HEK293 (cell line): ENCODE measurements at regions not wholly inside any gene's neighbourhood (a gene's known extent, or its start where the extent isn't known, plus 50 kb on each side); places are given as distances from the start of the nearest gene placed in this dataset.

Experiments
- CTCF ChIA-PET: fragments of 350-600 bp; formaldehyde crosslinking; extraction: SDS; loops from one replicate; lab custom pipeline; 2021; ENCODE audit warnings: antibody characterized with exemption; lab: Yijun Ruan, JAX
- POLR2A ChIA-PET: fragments of 300-600 bp; formaldehyde crosslinking; extraction: SDS; loops from one replicate; lab custom pipeline; 2020; ENCODE audit warnings: antibody characterized with exemption, inconsistent platforms; lab: Yijun Ruan, JAX
- H3K27ac ChIP-seq: fragments of 200-500 bp; sonication (Bioruptor generic); 2 replicates; pipeline ENCODE4 v1.5.1; 2014; ENCODE audit warnings: low read depth, low read length, control low read depth, inconsistent platforms; ENCODE audit errors: extremely low read depth
- H3K36me3 ChIP-seq, 2 experiments: fragments of 200-500 bp in 1 of 2; sonication (Bioruptor generic) in 1 of 2; 1 replicate in 1 of 2; 2 replicates in 1 of 2; pipeline ENCODE4 v1.5.1; 2014 to 2017; ENCODE audit warnings: inconsistent platforms in 2 of 2, low read length in 2 of 2; ENCODE audit not compliant: control insufficient read depth in 2 of 2, insufficient read depth in 1 of 2
- H3K4me1 ChIP-seq: fragments of 200-500 bp; sonication (Bioruptor generic); 2 replicates; pipeline ENCODE4 v1.5.1; 2014; ENCODE audit warnings: mild to moderate bottlenecking, low read length, inconsistent platforms; ENCODE audit not compliant: control insufficient read depth, insufficient read depth
- H3K4me3 ChIP-seq: 2 replicates; pipeline ENCODE4 v1.5.1; 2011; ENCODE audit warnings: low read depth, mild to moderate bottlenecking, control low read depth, low read length, moderate library complexity
- H3K9me3 ChIP-seq: fragments of 200-500 bp; sonication (Bioruptor generic); 2 replicates; pipeline ENCODE4 v1.5.1; 2014; ENCODE audit warnings: low read depth, low read length, inconsistent platforms; ENCODE audit not compliant: control insufficient read depth, insufficient read depth
- EGR2 ChIP-seq: fragments of 450-650 bp; formaldehyde crosslinking; IDR thresholded peaks from 2 replicates; pipeline ENCODE4 v1.5.1; 2016; ENCODE audit warnings: low read depth, missing biosample characterization, missing genetic modification characterization
- ELK4 ChIP-seq: IDR thresholded peaks from 2 replicates; pipeline ENCODE4 v1.6.1; 2011; ENCODE audit warnings: mild to moderate bottlenecking, low read depth, low read length, borderline replicate concordance
- GLIS2 ChIP-seq: fragments of 450-650 bp; formaldehyde crosslinking; IDR thresholded peaks from 2 replicates; pipeline ENCODE4 v1.5.1; 2016; ENCODE audit warnings: missing biosample characterization, missing genetic modification characterization
- HIC1 ChIP-seq: fragments of 450-650 bp; formaldehyde crosslinking; IDR thresholded peaks from 2 replicates; pipeline ENCODE4 v1.5.1; 2016; ENCODE audit warnings: missing biosample characterization, missing genetic modification characterization
- PRDM2 ChIP-seq: fragments of 450-650 bp; formaldehyde crosslinking; IDR thresholded peaks from 2 replicates; pipeline ENCODE4 v1.5.1; 2016; ENCODE audit warnings: missing biosample characterization, missing genetic modification characterization, borderline replicate concordance
- TCF7L2 ChIP-seq: IDR thresholded peaks from 2 replicates; pipeline ENCODE4 v1.6.1; 2011; ENCODE audit warnings: low read depth, mild to moderate bottlenecking, inconsistent platforms, low read length, moderate library complexity, borderline replicate concordance
- TRIM28 ChIP-seq: IDR thresholded peaks from 2 replicates; pipeline ENCODE4 v1.6.1; 2011; ENCODE audit warnings: low read length, control low read depth, borderline replicate concordance
- ZFHX2 ChIP-seq: fragments of 450-650 bp; formaldehyde crosslinking; conservative IDR thresholded peaks from 2 replicates; pipeline ENCODE4 v1.5.1; 2016; ENCODE audit warnings: missing biosample characterization, missing genetic modification characterization
- ZFP37 ChIP-seq: fragments of 450-650 bp; formaldehyde crosslinking; IDR thresholded peaks from 2 replicates; pipeline ENCODE4 v1.5.1; 2016; ENCODE audit warnings: missing biosample characterization, missing genetic modification characterization
- ZFP41 ChIP-seq: fragments of 450-650 bp; formaldehyde crosslinking; IDR thresholded peaks from 2 replicates; pipeline ENCODE4 v1.5.1; 2016; ENCODE audit warnings: missing biosample characterization, missing genetic modification characterization, borderline replicate concordance
- ZNF10 ChIP-seq: fragments of 450-650 bp; formaldehyde crosslinking; IDR thresholded peaks from 2 replicates; pipeline ENCODE4 v1.5.1; 2017; ENCODE audit warnings: missing biosample characterization, missing genetic modification characterization
- ZNF19 ChIP-seq: fragments of 450-650 bp; formaldehyde crosslinking; IDR thresholded peaks from 2 replicates; pipeline ENCODE4; 2016; ENCODE audit warnings: missing biosample characterization, missing genetic modification characterization, low read depth
- ZNF280C ChIP-seq: fragments of 450-650 bp; formaldehyde crosslinking; IDR thresholded peaks from 2 replicates; pipeline ENCODE4 v1.5.1; 2016; ENCODE audit warnings: missing biosample characterization, missing genetic modification characterization
- ZNF391 ChIP-seq: fragments of 450-650 bp; formaldehyde crosslinking; IDR thresholded peaks from 2 replicates; pipeline ENCODE4 v1.5.1; 2016; ENCODE audit warnings: low read depth, missing biosample characterization, missing genetic modification characterization, borderline replicate concordance
- ZNF514 ChIP-seq: fragments of 450-650 bp; formaldehyde crosslinking; IDR thresholded peaks from 2 replicates; pipeline ENCODE4 v1.5.1; 2016; ENCODE audit warnings: missing biosample characterization, missing genetic modification characterization
- ZNF548 ChIP-seq: fragments of 450-650 bp; formaldehyde crosslinking; IDR thresholded peaks from 2 replicates; pipeline ENCODE4 v1.5.1; 2016; ENCODE audit warnings: missing biosample characterization, missing genetic modification characterization
- ZNF654 ChIP-seq: fragments of 450-650 bp; formaldehyde crosslinking; IDR thresholded peaks from 2 replicates; pipeline ENCODE4 v1.5.1; 2016; ENCODE audit warnings: low read depth, missing biosample characterization, missing genetic modification characterization
- ZNF664 ChIP-seq: fragments of 450-650 bp; formaldehyde crosslinking; IDR thresholded peaks from 2 replicates; pipeline ENCODE4 v1.5.1; 2016; ENCODE audit warnings: missing biosample characterization, missing genetic modification characterization
- ZNF776 ChIP-seq: fragments of 450-650 bp; formaldehyde crosslinking; IDR thresholded peaks from 2 replicates; pipeline ENCODE4 v1.5.0; 2017; ENCODE audit warnings: missing biosample characterization, missing genetic modification characterization, borderline replicate concordance
- ZNF792 ChIP-seq: fragments of 450-650 bp; formaldehyde crosslinking; IDR thresholded peaks from 2 replicates; pipeline ENCODE4 v1.5.1; 2016; ENCODE audit warnings: missing biosample characterization, missing genetic modification characterization

GRCh38 chr17:56723421-56723820, 110.3 kb downstream of the C17orf67 start:
- Histone ChIP-seq H3K36me3 (no peaks in the 10 kb centered on the region), H3K4me1 (no peaks in the 10 kb centered on the region), H3K9me3 (no peaks in the 10 kb centered on the region), H3K27ac (no peak overlapping the region), H3K4me3 (no peak overlapping the region)
- ChIA-PET POLR2A (no interaction called here), CTCF (interaction anchor here (0.5 to 10.8 kb wide), 7 partner anchors 8 to 1539 kb away, joined by 3 to 173 read pairs (median 6); partner anchors contain the start of gene NOG)
- TF ChIP-seq ZNF664 (tag by site-specific recombination) (no peak), ZFHX2 (no peak), ZNF280C (tag by site-specific recombination) (no peak)

- TF ChIP-seq ZFP41 (tag by site-specific recombination), result no peak
- TF ChIP-seq ZNF10 (tag by site-specific recombination), result no peak
- TF ChIP-seq EGR2 (tag by site-specific recombination), result no peak
- TF ChIP-seq HIC1 (tag by site-specific recombination), result no peak
- no peak for TF ChIP-seq GLIS2
- TF ChIP-seq ZNF391 (tag by site-specific recombination), result no peak
- TF ChIP-seq TCF7L2, result no peak
- no peak for TF ChIP-seq PRDM2
- no peak for TF ChIP-seq TRIM28
- no peak for TF ChIP-seq ZNF654 (tag by site-specific recombination)
- TF ChIP-seq ELK4, result no peak
- no peak for TF ChIP-seq ZNF776 (tag by site-specific recombination)
- TF ChIP-seq ZNF548, result no peak
- TF ChIP-seq ZNF19 (tag by site-specific recombination), result no peak
- no peak for TF ChIP-seq ZNF792 (tag by site-specific recombination)
- no peak for TF ChIP-seq ZFP37 (tag by site-specific recombination)
- TF ChIP-seq ZNF514 (tag by site-specific recombination), result no peak
- H3K4me3 ChIP-seq, result no peak overlapping the region
- H3K36me3 ChIP-seq, result no peaks in the 10 kb centered on the region
- H3K4me1 ChIP-seq, result no peaks in the 10 kb centered on the region
- ChIA-PET POLR2A (interaction anchor here (0.6 kb wide), 1 partner anchor 632 kb away, joined by 3 read pairs; no protein-coding TSS in a partner anchor), CTCF (interaction anchor here (0.6 to 1.8 kb wide), 6 partner anchors 9 to 246 kb away, joined by 3 to 19 read pairs (median 4); no protein-coding TSS in a partner anchor)
- no peaks in the 10 kb centered on the region for H3K9me3 ChIP-seq
- no peak overlapping the region for H3K27ac ChIP-seq
Observed at GRCh38 chr17:56724664-56725063, 109.1 kb downstream of the C17orf67 start.
